ENCODE measurements at regions not wholly inside any gene's neighbourhood (a gene's known extent, or its start where the extent isn't known, plus 50 kb on each side); places are given as distances from the start of the nearest gene placed in this dataset.
"Not testable (repeated sequence)": the region's sequence is repeated elsewhere in the genome, so short reads cannot be mapped to it uniquely, and the experiment has no call there.

DNA sequence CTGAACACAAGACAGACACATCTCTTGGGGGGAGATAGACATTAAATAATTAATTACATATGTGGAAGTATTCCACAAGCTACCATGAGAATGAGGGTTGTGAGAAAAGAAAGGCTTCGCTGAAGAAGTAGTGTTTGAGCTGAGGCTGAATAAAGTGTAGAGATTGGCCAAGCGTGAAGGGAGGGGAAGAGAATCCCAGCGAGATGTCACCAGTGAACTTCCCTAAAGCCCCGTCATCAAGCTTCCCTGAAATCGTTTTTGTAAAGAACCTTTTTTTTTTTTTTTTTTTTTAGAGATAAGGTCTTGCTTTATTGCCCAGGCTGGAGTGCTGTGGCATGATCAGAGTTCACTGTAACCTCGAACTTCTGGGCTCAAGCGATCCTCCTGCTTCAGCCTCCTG lies 235.2 kb downstream of the KCNRG start:
- ChIA-PET POLR2A (no interaction called here), CTCF (interaction anchor here (0.9 kb wide), 1 partner anchor 108 kb away, joined by 4 read pairs; no protein-coding TSS in a partner anchor)
- H3K36me3 Mint-ChIP-seq (ENCODE audit: insufficient read depth, unreplicated experiment), result peaks cover 5% of the 10 kb centered on the region
- no peaks in the 10 kb centered on the region for H3K27me3 Mint-ChIP-seq (ENCODE audit: insufficient read depth, unreplicated experiment)
- TF ChIP-seq, protein P1, sequence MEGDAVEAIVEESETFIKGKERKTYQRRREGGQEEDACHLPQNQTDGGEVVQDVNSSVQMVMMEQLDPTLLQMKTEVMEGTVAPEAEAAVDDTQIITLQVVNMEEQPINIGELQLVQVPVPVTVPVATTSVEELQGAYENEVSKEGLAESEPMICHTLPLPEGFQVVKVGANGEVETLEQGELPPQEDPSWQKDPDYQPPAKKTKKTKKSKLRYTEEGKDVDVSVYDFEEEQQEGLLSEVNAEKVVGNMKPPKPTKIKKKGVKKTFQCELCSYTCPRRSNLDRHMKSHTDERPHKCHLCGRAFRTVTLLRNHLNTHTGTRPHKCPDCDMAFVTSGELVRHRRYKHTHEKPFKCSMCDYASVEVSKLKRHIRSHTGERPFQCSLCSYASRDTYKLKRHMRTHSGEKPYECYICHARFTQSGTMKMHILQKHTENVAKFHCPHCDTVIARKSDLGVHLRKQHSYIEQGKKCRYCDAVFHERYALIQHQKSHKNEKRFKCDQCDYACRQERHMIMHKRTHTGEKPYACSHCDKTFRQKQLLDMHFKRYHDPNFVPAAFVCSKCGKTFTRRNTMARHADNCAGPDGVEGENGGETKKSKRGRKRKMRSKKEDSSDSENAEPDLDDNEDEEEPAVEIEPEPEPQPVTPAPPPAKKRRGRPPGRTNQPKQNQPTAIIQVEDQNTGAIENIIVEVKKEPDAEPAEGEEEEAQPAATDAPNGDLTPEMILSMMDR (IDR thresholded peaks at IDR 0.05; ENCODE audit: unreplicated experiment), result no peak
- no peaks in the 10 kb centered on the region for H3K9me3 Mint-ChIP-seq (ENCODE audit: unreplicated experiment)
- no TSS peak for BruUV-seq (replicated peaks)
- peaks cover 1% of the 10 kb centered on the region for H3K4me1 Mint-ChIP-seq (ENCODE audit: insufficient read depth, unreplicated experiment)
- H3K4me3 Mint-ChIP-seq (ENCODE audit: unreplicated experiment), result no peak overlapping the region
- DNase-seq (ENCODE audit: unreplicated experiment), result no peak
- intact Hi-C loops (cut with micrococcal nuclease), result no loop called here
- H3K27ac Mint-ChIP-seq (ENCODE audit: low read depth, unreplicated experiment), result no peak overlapping the region

DNA sequence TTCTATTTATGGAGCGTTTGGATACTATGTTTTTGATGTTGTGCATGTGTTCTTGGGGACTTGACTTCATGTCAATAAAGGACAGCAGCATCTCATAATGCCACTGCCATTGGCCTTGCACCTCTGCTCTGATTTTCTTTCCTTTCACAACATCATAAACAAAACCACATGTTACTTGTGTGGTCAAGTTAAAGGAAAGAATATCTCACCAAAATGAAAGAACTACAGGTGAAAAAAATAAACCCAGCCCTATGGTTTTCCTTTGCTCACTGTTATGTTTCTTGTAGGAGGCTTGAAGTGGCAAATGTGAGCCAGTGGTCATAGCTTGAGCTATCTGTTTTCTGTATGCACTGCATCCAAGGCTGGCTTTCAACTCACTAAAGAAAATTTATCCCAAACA lies 240.4 kb downstream of the KCNRG start:
- ChIA-PET POLR2A (no interaction called here), CTCF (interaction anchor here (1.2 kb wide), 1 partner anchor 170 kb away, joined by 3 read pairs; no protein-coding TSS in a partner anchor)
- H3K4me3 Mint-ChIP-seq (ENCODE audit: unreplicated experiment), result no peak overlapping the region

DNA sequence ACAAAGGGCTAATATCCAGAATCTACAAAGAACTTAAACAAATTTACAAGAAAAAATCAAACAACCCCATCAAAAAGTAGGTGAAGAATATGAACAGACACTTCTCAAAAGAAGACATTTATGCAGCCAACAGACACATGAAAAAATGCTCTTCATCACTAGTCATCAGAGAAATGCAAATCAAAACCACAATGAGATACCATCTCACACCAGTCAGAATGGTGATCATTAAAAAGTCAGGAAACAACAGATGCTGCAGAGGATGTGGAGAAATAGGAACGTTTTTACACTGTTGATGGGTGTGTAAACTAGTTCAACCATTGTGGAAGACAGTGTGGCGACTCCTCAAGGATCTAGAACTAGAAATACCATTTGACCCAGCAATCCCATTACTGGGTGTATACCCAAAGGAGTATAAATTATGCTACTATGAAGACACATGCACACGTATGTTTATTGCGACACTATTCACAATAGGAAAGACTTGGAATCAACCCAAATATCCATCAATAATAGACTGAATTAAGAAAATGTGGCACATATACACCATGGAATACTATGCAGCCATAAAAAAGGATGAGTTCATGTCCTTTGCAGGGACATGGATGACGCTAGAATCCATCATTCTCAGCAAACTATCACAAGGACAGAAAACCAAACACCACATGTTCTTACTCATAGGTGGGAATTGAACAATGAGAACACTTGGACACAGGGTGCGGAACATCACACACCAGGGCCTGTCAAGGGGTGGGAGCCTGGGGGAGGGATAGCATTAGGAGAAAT lies 241.5 kb downstream of the KCNRG start:
- CTCF ChIA-PET, result interaction anchor here (1.2 kb wide), 1 partner anchor 171 kb away, joined by 3 read pairs; no protein-coding TSS in a partner anchor
- intact Hi-C loops (cut with micrococcal nuclease); H3K27ac Mint-ChIP-seq (ENCODE audit: low read depth, unreplicated experiment); H3K4me1 Mint-ChIP-seq (ENCODE audit: insufficient read depth, unreplicated experiment); BruUV-seq (replicated peaks); H3K27me3 Mint-ChIP-seq (ENCODE audit: insufficient read depth, unreplicated experiment); H3K36me3 Mint-ChIP-seq (ENCODE audit: insufficient read depth, unreplicated experiment); H3K4me3 Mint-ChIP-seq (ENCODE audit: unreplicated experiment); DNase-seq (ENCODE audit: unreplicated experiment); H3K9me3 Mint-ChIP-seq (ENCODE audit: unreplicated experiment): not testable (repeated sequence)
- POLR2A ChIA-PET, result interaction anchor here (0.7 kb wide), 2 partner anchors 49 to 123 kb away, joined by 3 read pairs; no protein-coding TSS in a partner anchor

More for the DNA sequence above, 240.4 kb downstream of the KCNRG start:
- Mint-ChIP-seq H3K27me3 (ENCODE audit: insufficient read depth, unreplicated experiment) (no peaks in the 10 kb centered on the region), H3K4me1 (ENCODE audit: insufficient read depth, unreplicated experiment) (no peaks in the 10 kb centered on the region), H3K36me3 (ENCODE audit: insufficient read depth, unreplicated experiment) (peaks cover 6% of the 10 kb centered on the region), H3K9me3 (ENCODE audit: unreplicated experiment) (no peaks in the 10 kb centered on the region), H3K27ac (ENCODE audit: low read depth, unreplicated experiment) (no peak overlapping the region)
- BruUV-seq (replicated peaks), result no TSS peak
- TF ChIP-seq, protein P1 (IDR thresholded peaks at IDR 0.05; ENCODE audit: unreplicated experiment), result no peak
- intact Hi-C loops (cut with micrococcal nuclease), result no loop called here
- DNase-seq (ENCODE audit: unreplicated experiment), result no peak

DNA sequence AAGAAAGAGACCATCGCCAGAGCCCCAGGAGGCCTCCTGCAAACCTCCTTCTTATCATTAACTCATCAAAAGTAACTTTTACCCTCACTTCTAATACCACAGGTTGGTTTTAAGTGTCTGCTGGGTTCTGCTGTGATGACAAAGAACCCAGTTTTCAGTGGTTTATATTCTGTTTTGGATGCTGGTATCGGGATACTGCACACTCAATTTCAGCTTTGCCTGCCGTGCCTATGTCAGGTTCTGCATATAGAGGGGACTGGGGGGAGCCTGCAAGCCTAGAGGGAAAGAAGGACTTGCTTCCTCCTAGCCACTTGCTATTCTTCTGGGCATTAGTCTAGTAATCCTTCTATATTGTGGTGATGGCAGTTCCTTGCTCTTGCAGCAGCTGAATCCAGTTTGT lies 242.4 kb downstream of the KCNRG start:
- Mint-ChIP-seq H3K36me3 (ENCODE audit: insufficient read depth, unreplicated experiment) (peaks cover 6% of the 10 kb centered on the region), H3K27me3 (ENCODE audit: insufficient read depth, unreplicated experiment) (no peaks in the 10 kb centered on the region), H3K27ac (ENCODE audit: low read depth, unreplicated experiment) (no peak overlapping the region), H3K4me1 (ENCODE audit: insufficient read depth, unreplicated experiment) (peaks cover 7% of the 10 kb centered on the region), H3K4me3 (ENCODE audit: unreplicated experiment) (no peak overlapping the region), H3K9me3 (ENCODE audit: unreplicated experiment) (no peaks in the 10 kb centered on the region)
- no peak for DNase-seq (ENCODE audit: unreplicated experiment)
- ChIA-PET CTCF (no interaction called here), POLR2A (interaction anchor here (0.8 kb wide), 1 partner anchor 12 kb away, joined by 3 read pairs; no protein-coding TSS in a partner anchor)
- BruUV-seq (replicated peaks), result no TSS peak
- TF ChIP-seq, protein P1 (IDR thresholded peaks at IDR 0.05; ENCODE audit: unreplicated experiment), result no peak
- intact Hi-C loops (cut with micrococcal nuclease), result no loop called here
